ENCODE measurements at regions not wholly inside any gene's neighbourhood (a gene's known extent, or its start where the extent isn't known, plus 50 kb on each side); places are given as distances from the start of the nearest gene placed in this dataset.

DNA sequence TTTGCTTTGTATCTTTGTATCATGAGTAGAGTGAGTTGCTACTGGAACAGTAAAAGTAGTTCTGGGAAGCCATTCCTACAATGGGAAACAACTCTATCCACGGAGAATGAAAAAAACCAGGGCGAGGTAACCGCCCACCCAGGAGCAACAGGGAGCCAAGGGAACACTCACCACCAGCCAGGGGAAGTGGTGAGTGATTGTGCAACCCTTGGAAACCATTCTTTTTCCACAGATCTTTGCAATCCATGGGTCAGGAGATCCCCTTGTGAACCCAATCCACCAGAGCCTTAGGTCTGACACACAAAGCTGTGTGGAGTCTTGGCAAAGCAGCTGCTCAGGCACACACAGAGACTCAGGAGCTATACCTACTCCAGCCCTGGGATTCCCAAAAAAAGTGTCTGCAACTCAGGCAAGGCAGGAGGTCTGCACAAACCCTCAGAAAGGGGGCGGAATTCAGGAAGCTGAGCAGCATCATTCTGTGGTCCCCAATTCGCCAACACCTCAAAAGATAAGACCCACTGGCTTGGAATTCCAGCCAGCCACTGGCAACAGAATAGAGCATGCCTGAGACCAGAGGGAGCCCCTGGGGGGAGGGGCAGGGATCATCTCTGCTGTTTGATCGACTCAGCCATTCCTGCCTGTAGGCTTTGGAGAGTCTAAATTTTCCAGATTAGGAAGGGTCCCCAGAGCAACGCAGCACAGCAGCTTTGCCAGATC lies 52.1 kb upstream of the PPFIA2 start:
- POLR2A ChIA-PET, result no interaction called here
- no peak overlapping the region for H3K4me3 Mint-ChIP-seq
- H3K9me3 Mint-ChIP-seq, result peaks cover 5% of the 10 kb centered on the region
- H3K27ac Mint-ChIP-seq, result no peak overlapping the region
- CTCF ChIA-PET, result no interaction called here
- intact Hi-C loops (cut with micrococcal nuclease), result no loop called here
- peaks cover 18% of the 10 kb centered on the region for H3K4me1 Mint-ChIP-seq (ENCODE audit: low read depth)
- no peak for DNase-seq
- H3K27me3 Mint-ChIP-seq, result peaks cover 8% of the 10 kb centered on the region
- peaks cover 7% of the 10 kb centered on the region for H3K36me3 Mint-ChIP-seq

DNA sequence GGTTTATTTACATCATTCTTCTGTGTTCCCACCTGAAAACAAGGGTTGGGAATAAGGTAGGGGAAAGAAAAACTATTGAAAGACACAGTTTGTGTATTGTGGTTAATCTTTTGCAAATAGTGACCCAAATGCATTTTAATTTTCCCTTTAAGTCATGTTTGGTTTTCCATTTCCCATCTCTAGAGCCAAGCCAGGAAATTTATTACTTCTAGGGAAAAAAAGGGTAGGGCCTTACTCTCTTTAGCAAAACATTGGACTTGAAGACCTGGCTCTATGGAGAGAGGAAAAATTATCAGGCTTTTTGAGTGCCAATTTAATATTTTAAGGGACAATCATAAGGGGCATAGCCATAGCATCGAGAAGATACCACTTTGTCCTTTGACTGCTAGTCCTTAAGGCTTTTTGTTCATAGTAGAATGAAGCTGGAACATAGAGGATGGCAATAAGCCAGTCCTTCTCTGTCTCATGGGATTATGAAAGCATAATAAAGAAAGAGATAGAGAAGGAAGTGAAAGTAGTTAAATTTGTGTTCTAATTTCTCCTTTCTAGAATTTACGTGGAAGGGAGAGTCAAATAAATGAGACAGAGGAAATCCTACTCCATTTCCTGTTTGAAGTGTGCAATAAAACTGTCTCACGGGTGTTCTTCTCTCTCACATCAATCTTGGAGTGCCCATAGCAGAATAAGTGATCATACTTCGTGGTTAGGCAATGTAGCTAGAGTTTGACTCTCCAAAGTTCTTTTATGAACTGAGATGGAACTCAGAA lies 50.9 kb upstream of the PPFIA2 start:
- H3K4me1 Mint-ChIP-seq (ENCODE audit: low read depth), result peaks cover 9% of the 10 kb centered on the region
- peaks cover 7% of the 10 kb centered on the region for H3K36me3 Mint-ChIP-seq
- intact Hi-C loops (cut with micrococcal nuclease), result loop anchor here (1.0 kb wide), 2 partner anchors 10 to 142 kb away; no protein-coding TSS in a partner anchor

DNA sequence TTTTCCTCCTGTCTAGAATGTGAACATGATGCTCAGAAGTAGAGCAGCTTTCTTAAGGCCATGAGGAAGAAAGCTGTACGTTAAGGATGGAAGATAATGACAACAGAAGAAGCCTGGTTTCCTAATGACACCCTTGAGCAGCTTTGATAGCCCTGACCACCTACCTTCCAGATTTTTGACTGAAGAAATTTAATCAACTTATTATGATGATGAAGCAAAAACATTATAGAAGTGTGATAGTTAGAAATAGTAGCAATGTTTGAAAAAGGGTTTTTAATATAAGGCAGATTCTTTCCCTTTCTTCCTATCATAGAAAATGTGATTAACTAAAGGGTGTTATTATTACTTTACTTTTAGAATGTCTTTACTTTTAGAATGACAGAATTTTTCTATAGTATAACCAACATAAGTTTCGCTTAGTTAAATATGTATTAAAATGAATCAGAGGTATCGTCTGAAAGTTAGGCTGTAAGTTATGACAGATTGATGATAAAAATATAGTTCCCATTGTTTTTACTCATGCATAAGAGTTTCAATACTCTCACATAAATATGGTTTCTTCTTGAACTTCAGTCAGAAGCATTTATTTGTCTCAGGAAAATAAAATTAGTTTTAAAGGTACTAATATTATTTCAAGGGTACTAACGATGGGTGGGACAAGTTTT lies 50.1 kb upstream of the PPFIA2 start:
- no peak overlapping the region for H3K4me3 Mint-ChIP-seq
- peaks cover 8% of the 10 kb centered on the region for H3K4me1 Mint-ChIP-seq (ENCODE audit: low read depth)
- peaks cover 3% of the 10 kb centered on the region for H3K27me3 Mint-ChIP-seq
- no peak for DNase-seq
- intact Hi-C loops (cut with micrococcal nuclease), result no loop called here
- POLR2A ChIA-PET, result no interaction called here
- peaks cover 7% of the 10 kb centered on the region for H3K36me3 Mint-ChIP-seq
- H3K9me3 Mint-ChIP-seq, result peaks cover 5% of the 10 kb centered on the region
- H3K27ac Mint-ChIP-seq, result no peak overlapping the region
- CTCF ChIA-PET, result interaction anchor here (0.7 kb wide), 1 partner anchor 1245 kb away, joined by 3 read pairs; no protein-coding TSS in a partner anchor

More for the DNA sequence above, 50.9 kb upstream of the PPFIA2 start:
- no peak for DNase-seq
- H3K27me3 Mint-ChIP-seq, result peaks cover 3% of the 10 kb centered on the region
- ChIA-PET POLR2A (no interaction called here), CTCF (no interaction called here)
- no peak overlapping the region for H3K4me3 Mint-ChIP-seq
- peaks cover 5% of the 10 kb centered on the region for H3K9me3 Mint-ChIP-seq
- H3K27ac Mint-ChIP-seq, result no peak overlapping the region

Data from activated CD4-positive, alpha-beta memory T cell treated with anti-CD3 and anti-CD28 coated beads for 36 hours (primary cell).